BE2C (cell line): ENCODE measurements at regions not wholly inside any gene's neighbourhood (a gene's known extent, or its start where the extent isn't known, plus 50 kb on each side); places are given as distances from the start of the nearest gene placed in this dataset.

Experiments
- DNase-seq: peaks from one replicate; pipeline ENCODE4 v3.0.0-alpha.2; 2020
- H3K27me3 ChIP-seq: fragments of 250-450 bp; sonication (Bioruptor Pico); 2 replicates; pipeline ENCODE4 v1.5.1; 2020; ENCODE audit warnings: mild to moderate bottlenecking
- H3K36me3 ChIP-seq: fragments of 250-450 bp; sonication (Bioruptor Pico); 2 replicates; pipeline ENCODE4 v1.5.1; 2020; ENCODE audit warnings: mild to moderate bottlenecking
- H3K4me1 ChIP-seq: fragments of 250-450 bp; sonication (Bioruptor Pico); 2 replicates; pipeline ENCODE4 v1.5.1; 2020
- H3K4me3 ChIP-seq: 2 replicates; pipeline ENCODE4 v1.5.1; 2011; ENCODE audit warnings: low read depth, low read length
- H3K9me3 ChIP-seq: fragments of 250-450 bp; sonication (Bioruptor Pico); 2 replicates; pipeline ENCODE4 v1.5.1; 2020
- TF ChIP-seq, protein P1 (sequence below): IDR thresholded peaks from 2 replicates; pipeline ENCODE4 v1.5.1; 2012; ENCODE audit warnings: mild to moderate bottlenecking, low read depth, low read length

DNA sequence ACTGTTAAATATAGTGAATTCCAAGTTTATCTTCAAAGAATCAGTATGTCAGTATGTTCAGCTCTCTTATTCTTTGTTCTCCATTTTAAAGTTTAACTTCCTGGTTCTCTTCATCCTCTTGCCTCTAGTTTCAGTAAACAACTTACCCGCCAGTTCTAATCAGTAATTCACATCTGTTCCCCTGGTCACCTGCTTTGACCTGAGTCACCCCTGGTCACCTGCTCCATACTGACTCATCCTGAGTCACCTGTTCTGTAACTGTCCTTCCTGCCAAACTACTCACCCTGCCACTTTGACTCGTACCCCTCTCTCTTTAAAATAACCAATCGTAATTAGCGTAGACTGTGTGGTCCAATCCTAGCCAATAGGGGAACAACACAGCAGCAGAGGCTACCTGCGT lies 992.7 kb upstream of the HS3ST1 start:
- DNase-seq = no peak
- Histone ChIP-seq H3K9me3 (no peaks in the 10 kb centered on the region), H3K4me1 (no peaks in the 10 kb centered on the region), H3K27me3 (no peaks in the 10 kb centered on the region), H3K36me3 (no peaks in the 10 kb centered on the region), H3K4me3 (no peak overlapping the region)
- TF ChIP-seq, protein P1, sequence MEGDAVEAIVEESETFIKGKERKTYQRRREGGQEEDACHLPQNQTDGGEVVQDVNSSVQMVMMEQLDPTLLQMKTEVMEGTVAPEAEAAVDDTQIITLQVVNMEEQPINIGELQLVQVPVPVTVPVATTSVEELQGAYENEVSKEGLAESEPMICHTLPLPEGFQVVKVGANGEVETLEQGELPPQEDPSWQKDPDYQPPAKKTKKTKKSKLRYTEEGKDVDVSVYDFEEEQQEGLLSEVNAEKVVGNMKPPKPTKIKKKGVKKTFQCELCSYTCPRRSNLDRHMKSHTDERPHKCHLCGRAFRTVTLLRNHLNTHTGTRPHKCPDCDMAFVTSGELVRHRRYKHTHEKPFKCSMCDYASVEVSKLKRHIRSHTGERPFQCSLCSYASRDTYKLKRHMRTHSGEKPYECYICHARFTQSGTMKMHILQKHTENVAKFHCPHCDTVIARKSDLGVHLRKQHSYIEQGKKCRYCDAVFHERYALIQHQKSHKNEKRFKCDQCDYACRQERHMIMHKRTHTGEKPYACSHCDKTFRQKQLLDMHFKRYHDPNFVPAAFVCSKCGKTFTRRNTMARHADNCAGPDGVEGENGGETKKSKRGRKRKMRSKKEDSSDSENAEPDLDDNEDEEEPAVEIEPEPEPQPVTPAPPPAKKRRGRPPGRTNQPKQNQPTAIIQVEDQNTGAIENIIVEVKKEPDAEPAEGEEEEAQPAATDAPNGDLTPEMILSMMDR = no peak

DNA sequence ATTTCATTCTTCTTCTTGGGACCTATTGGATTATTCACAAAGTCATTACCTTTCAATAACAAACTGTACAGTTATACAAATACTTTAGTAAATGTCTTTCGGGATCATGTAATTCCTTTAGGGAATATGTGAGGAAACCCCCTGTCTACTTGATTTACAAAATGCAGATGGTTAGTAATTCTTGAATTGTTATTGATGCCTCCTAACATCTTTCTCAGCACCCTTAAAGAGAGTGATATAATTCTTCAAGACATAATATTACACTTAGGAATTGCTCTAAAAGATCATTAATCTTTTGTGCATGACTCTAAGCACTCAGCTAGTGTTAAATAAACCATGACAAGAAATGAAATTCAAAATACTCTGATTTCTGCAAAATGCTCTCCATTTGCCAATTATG lies 988.1 kb upstream of the HS3ST1 start:
- TF ChIP-seq, protein P1 = no peak
- no peaks in the 10 kb centered on the region for H3K27me3 ChIP-seq
- H3K9me3 ChIP-seq = no peaks in the 10 kb centered on the region
- no peaks in the 10 kb centered on the region for H3K36me3 ChIP-seq
- H3K4me3 ChIP-seq = no peak overlapping the region
- H3K4me1 ChIP-seq = no peaks in the 10 kb centered on the region
- DNase-seq = no peak

DNA sequence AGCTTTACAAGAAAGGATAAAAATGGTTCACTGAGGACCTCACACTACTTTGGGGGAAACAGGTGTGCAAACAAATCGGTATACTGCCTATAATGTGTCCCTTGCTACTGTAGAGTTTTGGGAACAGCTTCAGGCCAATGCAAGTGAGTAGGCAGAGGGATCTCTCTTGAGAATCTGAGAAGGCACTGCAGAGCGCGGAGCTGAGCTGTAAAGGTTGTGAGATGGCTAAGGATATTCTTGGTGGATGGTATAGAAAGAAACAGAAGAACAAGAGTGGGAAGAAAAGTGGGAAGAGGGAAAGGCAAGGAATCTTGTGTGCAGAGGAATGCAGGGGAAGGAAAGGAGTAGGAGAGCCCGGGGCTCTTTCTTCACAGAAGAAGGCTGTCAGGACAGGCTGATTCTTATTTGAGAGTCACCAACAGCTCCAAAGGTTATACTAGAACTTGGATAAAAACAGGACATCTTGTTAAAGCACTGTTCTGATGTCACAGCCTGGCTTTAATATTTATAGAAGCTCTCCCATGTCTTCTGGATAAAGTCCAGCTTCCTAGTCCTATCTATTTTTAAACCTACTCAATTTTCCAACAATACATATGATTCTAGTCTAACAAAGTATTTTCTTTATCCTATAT lies 985.6 kb upstream of the HS3ST1 start:
- Histone ChIP-seq H3K4me3 (no peak overlapping the region), H3K27me3 (no peaks in the 10 kb centered on the region), H3K36me3 (no peaks in the 10 kb centered on the region), H3K9me3 (no peaks in the 10 kb centered on the region), H3K4me1 (no peaks in the 10 kb centered on the region)
- TF ChIP-seq, protein P1 = no peak
- DNase-seq = no peak

DNA sequence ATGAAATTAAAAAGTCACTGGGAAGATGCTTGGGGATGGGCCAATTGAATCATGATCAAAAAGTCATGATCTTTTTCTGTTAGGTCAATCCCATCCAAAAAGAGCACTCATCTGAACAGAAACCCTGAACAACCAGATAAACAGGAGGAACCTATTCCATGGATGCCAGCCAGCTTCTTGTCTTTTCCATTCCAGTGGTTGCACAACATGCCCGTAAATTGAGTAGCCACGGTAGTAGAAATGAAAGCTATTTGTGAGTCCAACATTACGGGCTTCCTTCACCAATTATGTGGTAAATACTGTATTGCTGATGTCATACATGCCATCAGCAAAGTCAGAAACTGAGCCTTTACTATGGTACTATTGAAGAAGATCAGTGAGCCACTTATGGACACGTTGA lies 982.4 kb upstream of the HS3ST1 start:
- no peaks in the 10 kb centered on the region for H3K27me3 ChIP-seq
- DNase-seq = no peak
- TF ChIP-seq, protein P1 = no peak
- no peaks in the 10 kb centered on the region for H3K4me1 ChIP-seq
- no peak overlapping the region for H3K4me3 ChIP-seq
- H3K9me3 ChIP-seq = no peaks in the 10 kb centered on the region
- H3K36me3 ChIP-seq = no peaks in the 10 kb centered on the region

DNA sequence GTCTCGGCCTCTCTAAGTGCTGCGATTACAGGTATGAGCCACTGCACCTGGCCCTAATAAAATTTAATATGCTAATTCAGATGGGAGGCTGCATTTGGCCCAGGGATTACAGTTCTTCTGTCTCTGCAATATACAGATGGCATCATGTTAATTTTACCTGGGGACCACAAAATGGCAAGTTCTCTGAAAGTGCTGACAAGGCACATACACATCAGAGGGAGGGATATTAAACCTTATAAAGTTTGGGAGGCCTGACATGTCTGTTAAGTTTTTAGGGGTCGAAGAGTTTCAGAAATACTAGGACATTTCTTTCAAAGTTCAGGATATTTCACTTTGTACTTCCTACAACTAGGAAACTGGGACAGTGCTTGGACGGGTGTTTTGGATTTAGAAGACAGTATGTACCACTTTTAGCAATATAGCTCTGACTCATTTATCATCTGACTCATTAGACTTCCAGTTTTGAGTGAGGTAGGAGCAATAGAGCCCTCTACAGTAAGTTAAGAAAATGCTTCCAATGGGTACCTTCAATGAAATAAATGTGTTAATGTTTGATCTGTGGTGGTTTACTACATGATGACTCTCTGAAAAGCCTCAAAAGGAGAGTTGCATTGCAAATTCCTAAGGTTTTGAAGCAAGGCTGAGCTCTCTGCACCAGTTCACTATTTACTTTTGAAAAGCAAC lies 981.0 kb upstream of the HS3ST1 start:
- DNase-seq = no peak
- no peaks in the 10 kb centered on the region for H3K27me3 ChIP-seq
- H3K9me3 ChIP-seq = no peaks in the 10 kb centered on the region
- TF ChIP-seq, protein P1 = no peak
- no peaks in the 10 kb centered on the region for H3K4me1 ChIP-seq
- no peak overlapping the region for H3K4me3 ChIP-seq
- no peaks in the 10 kb centered on the region for H3K36me3 ChIP-seq

DNA sequence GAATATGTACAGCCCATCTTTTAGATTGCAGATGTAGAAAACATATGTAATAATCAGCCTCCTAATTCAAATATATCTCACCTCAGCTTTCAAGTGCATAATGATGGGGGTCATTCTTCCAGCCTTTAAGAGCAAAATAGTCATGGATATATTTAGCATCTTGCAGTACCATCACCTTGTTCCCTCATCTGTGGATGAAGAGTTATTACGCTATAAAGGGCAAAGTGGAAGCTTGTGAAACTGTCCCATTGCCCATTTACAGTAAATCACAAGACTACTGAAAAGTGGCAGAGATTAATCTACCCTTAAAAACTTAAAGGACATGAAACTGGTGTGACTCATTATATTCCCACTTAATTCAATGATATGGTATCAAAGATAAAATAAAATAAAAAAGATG lies 979.7 kb upstream of the HS3ST1 start:
- Histone ChIP-seq H3K4me1 (no peaks in the 10 kb centered on the region), H3K27me3 (no peaks in the 10 kb centered on the region), H3K9me3 (no peaks in the 10 kb centered on the region), H3K36me3 (no peaks in the 10 kb centered on the region), H3K4me3 (no peak overlapping the region)
- TF ChIP-seq, protein P1 = no peak
- no peak for DNase-seq
